ENCODE measurements at regions not wholly inside any gene's neighbourhood (a gene's known extent, or its start where the extent isn't known, plus 50 kb on each side); places are given as distances from the start of the nearest gene placed in this dataset.

GRCh38 chr5:27832886-27833285 lies 794.5 kb upstream of the CDH9 start:
- TF ChIP-seq TEAD4 (IDR thresholded peaks at IDR 0.05) (no peak), YY1 (IDR thresholded peaks at IDR 0.05; ENCODE audit: low read depth) (no peak), MAX (IDR thresholded peaks at IDR 0.05) (no peak), EGR1 (IDR thresholded peaks at IDR 0.05) (no peak), REST (IDR thresholded peaks at IDR 0.05; ENCODE audit: low read depth) (no peak), CEBPB (IDR thresholded peaks at IDR 0.05) (no peak), TAF1 (IDR thresholded peaks at IDR 0.05; ENCODE audit: low read depth) (no peak)

All from Ishikawa (cell line).